ENCODE measurements at regions not wholly inside any gene's neighbourhood (a gene's known extent, or its start where the extent isn't known, plus 50 kb on each side); places are given as distances from the start of the nearest gene placed in this dataset.
A peak's percentile ranks its signal among the peaks of the same experiment; 100 is the strongest.

- Mint-ChIP-seq H3K4me3 (no peak overlapping the region), H3K27me3 (no peaks in the 10 kb centered on the region), H3K27ac (peak overlapping the region in 1 of 3 donors; percentile 34), H3K9me3 (no peaks in the 10 kb centered on the region), H3K36me3 (peaks cover 2% of the 10 kb centered on the region), H3K4me1 (peaks cover 0 to 5% (median 5%) of the 10 kb centered on the region in 3 donors)
These were observed 135.3 kb downstream of the BTG1 start for GRCh38 chr12:92010368-92010767.

- peaks cover 0 to 8% (median 5%) of the 10 kb centered on the region in 3 donors for H3K4me1 Mint-ChIP-seq
- H3K27ac Mint-ChIP-seq: peak overlapping the region in 1 of 3 donors; percentile 31
- H3K36me3 Mint-ChIP-seq: peaks cover 2% of the 10 kb centered on the region
- no peaks in the 10 kb centered on the region for H3K9me3 Mint-ChIP-seq
- no peaks in the 10 kb centered on the region for H3K27me3 Mint-ChIP-seq
- H3K4me3 Mint-ChIP-seq: no peak overlapping the region
These were observed 137.3 kb downstream of the BTG1 start for GRCh38 chr12:92008345-92008744.

- H3K9me3 Mint-ChIP-seq: no peaks in the 10 kb centered on the region
- peaks cover 2% of the 10 kb centered on the region for H3K36me3 Mint-ChIP-seq
- no peak overlapping the region for H3K4me3 Mint-ChIP-seq
- H3K27me3 Mint-ChIP-seq: no peaks in the 10 kb centered on the region
- peaks cover 0 to 8% (median 5%) of the 10 kb centered on the region in 3 donors for H3K4me1 Mint-ChIP-seq
- no peak overlapping the region for H3K27ac Mint-ChIP-seq
These were observed 137.9 kb downstream of the BTG1 start for GRCh38 chr12:92007787-92008186.

GRCh38 chr12:92003701-92004100 is 141.9 kb downstream of the BTG1 start:
- peaks cover 4% of the 10 kb centered on the region for H3K36me3 Mint-ChIP-seq
- H3K27ac Mint-ChIP-seq: no peak overlapping the region
- peaks cover 9 to 12% (median 11%) of the 10 kb centered on the region in 3 donors for H3K4me1 Mint-ChIP-seq

GRCh38 chr12:92002673-92003382 is 142.8 kb downstream of the BTG1 start:
- Mint-ChIP-seq H3K36me3 (peaks cover 4% of the 10 kb centered on the region), H3K27ac (no peak overlapping the region), H3K27me3 (no peaks in the 10 kb centered on the region), H3K4me1 (peaks cover 9 to 12% (median 11%) of the 10 kb centered on the region in 3 donors), H3K9me3 (peaks cover 2 to 10% (median 5%) of the 10 kb centered on the region in 3 donors), H3K4me3 (no peak overlapping the region)

More at GRCh38 chr12:92003701-92004100, 141.9 kb downstream of the BTG1 start:
- H3K4me3 Mint-ChIP-seq: no peak overlapping the region
- H3K27me3 Mint-ChIP-seq: no peaks in the 10 kb centered on the region
- peaks cover 0 to 5% (median 2%) of the 10 kb centered on the region in 3 donors for H3K9me3 Mint-ChIP-seq

- Mint-ChIP-seq H3K4me1 (peaks cover 9 to 12% (median 11%) of the 10 kb centered on the region in 3 donors), H3K36me3 (peaks cover 4% of the 10 kb centered on the region), H3K4me3 (no peak overlapping the region), H3K9me3 (peaks cover 2 to 10% (median 5%) of the 10 kb centered on the region in 3 donors), H3K27ac (no peak overlapping the region), H3K27me3 (no peaks in the 10 kb centered on the region)
These were observed 143.4 kb downstream of the BTG1 start for GRCh38 chr12:92002195-92002649.

- Mint-ChIP-seq H3K27me3 (no peaks in the 10 kb centered on the region), H3K9me3 (peaks cover 2 to 10% (median 5%) of the 10 kb centered on the region in 3 donors), H3K4me3 (no peak overlapping the region), H3K4me1 (peaks cover 9 to 12% (median 11%) of the 10 kb centered on the region in 3 donors), H3K27ac (no peak overlapping the region), H3K36me3 (peaks cover 4% of the 10 kb centered on the region)
These were observed 145.0 kb downstream of the BTG1 start for GRCh38 chr12:92000597-92000996.

- no peak overlapping the region for H3K27ac Mint-ChIP-seq
- H3K27me3 Mint-ChIP-seq: no peaks in the 10 kb centered on the region
- H3K9me3 Mint-ChIP-seq: peaks cover 2 to 10% (median 5%) of the 10 kb centered on the region in 3 donors
- H3K4me3 Mint-ChIP-seq: no peak overlapping the region
- peaks cover 4% of the 10 kb centered on the region for H3K36me3 Mint-ChIP-seq
- peaks cover 9 to 12% (median 11%) of the 10 kb centered on the region in 3 donors for H3K4me1 Mint-ChIP-seq
These were observed 145.8 kb downstream of the BTG1 start for GRCh38 chr12:91999823-92000222.

GRCh38 chr12:91998316-91998715 is 147.3 kb downstream of the BTG1 start:
- H3K4me3 Mint-ChIP-seq: no peak overlapping the region
- peaks cover 9 to 12% (median 9%) of the 10 kb centered on the region in 3 donors for H3K4me1 Mint-ChIP-seq
- peaks cover 2 to 10% (median 5%) of the 10 kb centered on the region in 3 donors for H3K9me3 Mint-ChIP-seq
- H3K27me3 Mint-ChIP-seq: no peaks in the 10 kb centered on the region
- peaks cover 4% of the 10 kb centered on the region for H3K36me3 Mint-ChIP-seq
- H3K27ac Mint-ChIP-seq: no peak overlapping the region

- Mint-ChIP-seq H3K27ac (peak overlapping the region in 1 of 3 donors; percentile 13), H3K4me3 (no peak overlapping the region), H3K27me3 (no peaks in the 10 kb centered on the region), H3K4me1 (peaks cover 0 to 4% (median 3%) of the 10 kb centered on the region in 3 donors), H3K36me3 (no peaks in the 10 kb centered on the region), H3K9me3 (peaks cover 0 to 10% (median 2%) of the 10 kb centered on the region in 3 donors)
These were observed 151.3 kb downstream of the BTG1 start for GRCh38 chr12:91994208-91994797.

- Mint-ChIP-seq H3K4me3 (no peak overlapping the region), H3K4me1 (peaks cover 0 to 4% (median 3%) of the 10 kb centered on the region in 3 donors), H3K27me3 (no peaks in the 10 kb centered on the region), H3K9me3 (peaks cover 0 to 5% (median 2%) of the 10 kb centered on the region in 3 donors), H3K36me3 (no peaks in the 10 kb centered on the region), H3K27ac (no peak overlapping the region)
These were observed 152.2 kb downstream of the BTG1 start for GRCh38 chr12:91993287-91994017.

- Mint-ChIP-seq H3K4me1 (peaks cover 0 to 4% (median 3%) of the 10 kb centered on the region in 3 donors), H3K27me3 (no peaks in the 10 kb centered on the region), H3K27ac (no peak overlapping the region), H3K36me3 (no peaks in the 10 kb centered on the region), H3K4me3 (no peak overlapping the region), H3K9me3 (no peaks in the 10 kb centered on the region)
These were observed 154.1 kb downstream of the BTG1 start for GRCh38 chr12:91991399-91992187.

GRCh38 chr12:91990525-91990924 is 155.1 kb downstream of the BTG1 start:
- Mint-ChIP-seq H3K36me3 (no peaks in the 10 kb centered on the region), H3K4me3 (no peak overlapping the region), H3K27me3 (no peaks in the 10 kb centered on the region), H3K9me3 (no peaks in the 10 kb centered on the region), H3K27ac (no peak overlapping the region), H3K4me1 (peaks cover 0 to 4% (median 3%) of the 10 kb centered on the region in 3 donors)

- Mint-ChIP-seq H3K4me3 (no peak overlapping the region), H3K9me3 (no peaks in the 10 kb centered on the region), H3K27me3 (no peaks in the 10 kb centered on the region), H3K36me3 (no peaks in the 10 kb centered on the region), H3K27ac (peak overlapping the region in 1 of 3 donors; percentile 38), H3K4me1 (peaks cover 0 to 4% (median 3%) of the 10 kb centered on the region in 3 donors)
These were observed 156.5 kb downstream of the BTG1 start for GRCh38 chr12:91989143-91989542.
